Upper lobe of left lung (tissue), 6 donors: ENCODE measurements at regions not wholly inside any gene's neighbourhood (a gene's known extent, or its start where the extent isn't known, plus 50 kb on each side); places are given as distances from the start of the nearest gene placed in this dataset.

Source experiments
- ATAC-seq, 2 donors: fragments of 200-7000 bp; cut with Tn5 transposase; one replicate each; pipeline ENCODE4 v1.9.1; 2022; ENCODE audit warnings: mild to moderate bottlenecking in 2 of 2, moderate library complexity in 2 of 2; ENCODE audit not compliant: low FRiP score in 2 of 2
- DNase-seq, 2 donors: peaks; one replicate each; pipeline ENCODE4 v3.0.0-alpha.2; 2019 to 2020
- H3K27ac ChIP-seq, 4 donors: fragments of 200-600 bp; sonication (generic); one replicate each; pipeline ENCODE4 v1.5.1; 2016 to 2019
- H3K27me3 ChIP-seq, 4 donors: fragments of 200-600 bp; sonication (generic); one replicate each; pipeline ENCODE4 v1.5.1; 2017 to 2019
- H3K36me3 ChIP-seq, 4 donors: fragments of 200-600 bp; sonication (generic); one replicate each; pipeline ENCODE4 v1.5.1; 2016 to 2019
- H3K4me1 ChIP-seq, 4 donors: fragments of 200-600 bp; sonication (generic); one replicate each; pipeline ENCODE4 v1.5.1; 2018 to 2019
- H3K4me3 ChIP-seq, 4 donors: fragments of 200-600 bp; sonication (generic); one replicate each; pipeline ENCODE4 v1.5.1; 2017 to 2019; ENCODE audit warnings: mild to moderate bottlenecking in 2 of 4, moderate library complexity in 1 of 4
- H3K9me3 ChIP-seq, 4 donors: fragments of 200-600 bp; sonication (generic); one replicate each; pipeline ENCODE4 v1.5.1; 2018 to 2019
- EP300 ChIP-seq, 4 donors: sonication (generic); formaldehyde crosslinking; IDR thresholded peaks; one replicate each; pipeline ENCODE4 v1.5.1; 2017; ENCODE audit warnings: antibody characterized with exemption in 4 of 4, control low read depth in 2 of 4
- POLR2A ChIP-seq, 4 donors: fragments of 450-650 bp; IDR thresholded peaks; one replicate each; pipeline ENCODE4 v1.5.1; 2016 to 2017; ENCODE audit warnings: antibody characterized with exemption in 4 of 4, mild to moderate bottlenecking in 2 of 4
- POLR2AphosphoS5 ChIP-seq, 2 donors: sonication (generic); formaldehyde crosslinking; IDR thresholded peaks; one replicate each; pipeline ENCODE4 v1.5.1; 2017; ENCODE audit warnings: antibody characterized with exemption in 2 of 2
- WGBS, 2 donors: methylation state at CpG; one replicate each; pipeline ENCODE4 v1.1.5; 2017 to 2018; 5-methylcytosine and 5-hydroxymethylcytosine counted together
- TF ChIP-seq, protein P1 (sequence below), 6 experiments: fragments of 450-650 bp in 4 of 6; fragments of 200-600 bp in 2 of 6; sonication (generic) in 2 of 6; IDR thresholded peaks; one replicate each; pipeline ENCODE4 v1.5.1; 2016 to 2019; ENCODE audit warnings: antibody characterized with exemption in 6 of 6
- donor health status: DM: no; HTN: no; CAD: no; lungs with moderate emphysema.
- donor health status: DM: no; HTN: yes; CAD: no; lungs with severe emphysema.

DNA sequence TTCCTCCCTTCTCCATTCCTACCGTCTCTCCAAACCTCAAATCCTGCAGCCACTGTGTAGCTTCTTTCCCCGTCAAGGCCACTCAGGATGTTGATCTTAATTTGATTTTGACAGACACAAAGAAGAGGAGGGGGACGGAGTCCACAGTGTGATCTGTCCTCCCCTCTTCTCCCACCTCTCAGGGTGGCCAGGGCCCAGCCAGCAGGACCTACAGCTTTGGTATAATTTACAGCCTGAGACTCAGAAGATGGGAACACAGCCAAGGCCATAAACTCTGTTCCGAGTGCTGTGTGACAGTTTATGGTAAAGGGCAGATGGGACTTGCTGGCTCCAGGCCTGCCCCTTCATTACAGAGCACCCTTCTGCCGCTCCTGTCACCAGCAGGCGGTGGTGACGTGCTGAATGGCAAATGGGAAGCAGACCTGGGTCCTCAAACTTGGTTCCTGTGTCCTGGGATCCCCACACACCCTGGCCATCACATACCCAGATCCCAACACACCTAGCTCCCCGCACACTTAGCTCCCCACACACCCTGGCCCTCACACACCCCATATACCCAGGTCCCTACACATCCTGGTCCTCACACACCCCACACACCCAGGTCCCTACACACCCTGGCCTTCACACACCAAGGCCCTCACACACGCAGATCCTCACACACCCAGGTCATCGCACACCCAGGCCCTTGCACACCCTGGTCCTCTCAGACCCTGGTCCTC lies 71.6 kb downstream of the CD2 start:
- Histone ChIP-seq H3K4me3 (no peak overlapping the region), H3K27ac (no peak overlapping the region), H3K36me3 (no peaks in the 10 kb centered on the region), H3K27me3 (no peaks in the 10 kb centered on the region), H3K4me1 (no peaks in the 10 kb centered on the region), H3K9me3 (no peaks in the 10 kb centered on the region)
- WGBS, 2 donors = 68 to 77% methylated on average over 8 to 10 of the region's 10 CpGs
- ATAC-seq (no peak), DNase-seq (no peak)
- TF ChIP-seq POLR2A (IDR thresholded peaks at IDR 0.05) (no peak), POLR2AphosphoS5 (IDR thresholded peaks at IDR 0.05) (no peak)
- TF ChIP-seq, protein P1, sequence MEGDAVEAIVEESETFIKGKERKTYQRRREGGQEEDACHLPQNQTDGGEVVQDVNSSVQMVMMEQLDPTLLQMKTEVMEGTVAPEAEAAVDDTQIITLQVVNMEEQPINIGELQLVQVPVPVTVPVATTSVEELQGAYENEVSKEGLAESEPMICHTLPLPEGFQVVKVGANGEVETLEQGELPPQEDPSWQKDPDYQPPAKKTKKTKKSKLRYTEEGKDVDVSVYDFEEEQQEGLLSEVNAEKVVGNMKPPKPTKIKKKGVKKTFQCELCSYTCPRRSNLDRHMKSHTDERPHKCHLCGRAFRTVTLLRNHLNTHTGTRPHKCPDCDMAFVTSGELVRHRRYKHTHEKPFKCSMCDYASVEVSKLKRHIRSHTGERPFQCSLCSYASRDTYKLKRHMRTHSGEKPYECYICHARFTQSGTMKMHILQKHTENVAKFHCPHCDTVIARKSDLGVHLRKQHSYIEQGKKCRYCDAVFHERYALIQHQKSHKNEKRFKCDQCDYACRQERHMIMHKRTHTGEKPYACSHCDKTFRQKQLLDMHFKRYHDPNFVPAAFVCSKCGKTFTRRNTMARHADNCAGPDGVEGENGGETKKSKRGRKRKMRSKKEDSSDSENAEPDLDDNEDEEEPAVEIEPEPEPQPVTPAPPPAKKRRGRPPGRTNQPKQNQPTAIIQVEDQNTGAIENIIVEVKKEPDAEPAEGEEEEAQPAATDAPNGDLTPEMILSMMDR (IDR thresholded peaks at IDR 0.05) = no peak

DNA sequence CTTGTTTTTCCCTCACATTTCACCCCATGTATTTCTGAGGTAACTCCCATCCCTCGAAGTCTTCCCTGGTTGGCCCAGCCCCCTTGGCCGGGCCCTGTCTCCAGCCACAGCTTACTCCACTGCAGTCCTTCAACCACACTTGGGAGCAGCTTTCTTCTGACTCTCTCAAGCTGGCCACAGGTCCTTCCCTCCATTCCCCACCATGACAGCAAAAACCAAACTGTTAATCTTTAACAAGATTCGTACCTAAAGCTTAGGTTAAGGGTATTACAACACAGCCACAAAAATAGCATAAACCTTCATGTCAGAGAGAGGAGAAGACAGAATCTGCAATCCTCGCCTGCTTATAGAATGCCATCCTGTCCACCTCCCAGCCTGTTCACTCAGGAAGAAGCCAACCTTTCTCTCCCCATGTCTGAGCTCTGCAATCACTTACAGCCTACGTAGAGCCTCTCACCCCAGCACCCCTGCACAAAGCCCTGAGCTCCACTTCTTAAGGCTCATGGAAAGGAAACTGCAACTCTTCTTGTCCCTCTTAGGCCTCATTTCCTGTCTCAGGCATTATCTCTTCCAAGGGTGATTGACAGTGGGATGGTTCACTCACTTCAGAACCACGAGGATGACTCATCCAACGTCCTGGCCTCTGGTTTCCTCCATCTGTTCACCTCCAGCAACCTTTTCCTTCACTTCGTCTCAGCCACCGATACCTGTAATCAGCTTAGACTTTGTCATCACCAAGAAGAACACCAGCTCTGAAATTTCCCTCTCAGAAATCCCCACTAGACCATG lies 72.8 kb downstream of the CD2 start:
- Histone ChIP-seq H3K4me1 (no peaks in the 10 kb centered on the region), H3K4me3 (no peak overlapping the region), H3K9me3 (no peaks in the 10 kb centered on the region), H3K27me3 (no peaks in the 10 kb centered on the region), H3K36me3 (no peaks in the 10 kb centered on the region), H3K27ac (no peak overlapping the region)
- ATAC-seq (no peak), DNase-seq (no peak)
- no peak for TF ChIP-seq POLR2A (IDR thresholded peaks at IDR 0.05)
- TF ChIP-seq, protein P1 (IDR thresholded peaks at IDR 0.05) = no peak
- no peak for TF ChIP-seq EP300 (IDR thresholded peaks at IDR 0.05)
- TF ChIP-seq POLR2AphosphoS5 (IDR thresholded peaks at IDR 0.05) = no peak
- 50 to 56% methylated on average over 9 of the region's 9 CpGs for WGBS, 2 donors

DNA sequence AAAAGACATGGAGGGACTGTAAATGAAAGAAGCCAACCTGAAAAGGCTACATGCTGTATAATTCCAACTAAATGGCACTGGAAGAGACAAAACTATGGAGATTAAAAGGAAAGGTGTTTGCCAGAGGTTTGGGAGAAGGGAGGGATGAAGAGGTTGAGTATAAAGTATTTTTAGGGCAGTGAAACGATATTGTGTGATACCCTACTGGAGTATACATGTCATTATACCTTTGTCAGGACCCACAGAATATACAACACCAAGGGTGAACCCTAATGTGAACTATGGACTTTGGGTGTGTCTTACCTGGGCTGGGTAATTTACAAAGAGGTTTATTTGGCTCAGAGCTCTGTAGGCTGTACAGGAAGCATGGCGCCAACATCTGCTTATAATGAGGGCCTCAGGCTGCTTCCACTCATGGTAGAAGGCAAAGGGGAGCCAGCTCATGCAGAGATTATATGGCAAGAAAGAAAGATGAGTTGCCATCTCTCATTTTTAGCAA lies 73.4 kb downstream of the CD2 start:
- no peak for TF ChIP-seq POLR2A (IDR thresholded peaks at IDR 0.05)
- TF ChIP-seq, protein P1 (IDR thresholded peaks at IDR 0.05) = no peak
- TF ChIP-seq POLR2AphosphoS5 (IDR thresholded peaks at IDR 0.05) = no peak
- no peak for TF ChIP-seq EP300 (IDR thresholded peaks at IDR 0.05)
- ATAC-seq = no peak
- WGBS, 2 donors = 92 to 94% methylated on average over 2 of the region's 2 CpGs
- H3K9me3 ChIP-seq = no peaks in the 10 kb centered on the region
- DNase-seq = no peak
- H3K4me1 ChIP-seq = no peaks in the 10 kb centered on the region
- H3K27me3 ChIP-seq = no peaks in the 10 kb centered on the region
- H3K36me3 ChIP-seq = no peaks in the 10 kb centered on the region
- no peak overlapping the region for H3K4me3 ChIP-seq
- H3K27ac ChIP-seq = no peak overlapping the region

DNA sequence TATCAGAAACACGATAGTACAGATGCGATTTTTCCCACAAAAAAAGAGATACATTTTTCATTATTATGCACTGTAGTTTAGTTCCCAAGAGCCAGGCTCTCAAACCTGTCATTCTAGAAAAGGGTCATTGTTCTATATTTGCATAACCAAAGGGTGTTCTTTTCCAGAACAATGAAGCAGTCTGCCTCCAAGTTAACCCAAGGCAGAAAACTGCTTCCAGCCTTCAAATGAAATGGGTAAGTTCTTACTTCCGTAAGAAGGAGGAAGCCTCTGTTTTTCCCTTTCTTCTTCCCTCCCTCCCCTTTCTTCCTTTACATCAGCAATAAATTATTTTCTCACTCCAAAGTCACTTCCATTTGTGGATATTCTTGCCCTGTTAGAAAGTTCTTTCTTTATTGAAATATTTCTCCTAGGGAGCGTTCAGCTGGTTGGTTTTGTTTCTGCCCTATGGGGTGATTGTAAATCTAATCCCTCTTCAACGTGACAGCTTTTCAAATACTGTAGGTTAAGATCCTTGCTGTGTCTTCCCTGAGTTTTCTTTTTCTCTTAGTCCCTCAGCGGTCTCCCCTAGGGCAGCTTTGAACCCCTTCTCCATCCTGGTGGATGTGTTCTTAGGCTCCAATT lies 77.3 kb upstream of the PTGFRN start:
- H3K27ac ChIP-seq = no peak overlapping the region
- no peaks in the 10 kb centered on the region for H3K4me1 ChIP-seq
- no peaks in the 10 kb centered on the region for H3K36me3 ChIP-seq
- H3K27me3 ChIP-seq = no peaks in the 10 kb centered on the region
- H3K9me3 ChIP-seq = peaks cover 0 to 5% (median 0%) of the 10 kb centered on the region in 4 donors
- WGBS, 2 donors = 68 to 69% methylated on average over 6 of the region's 6 CpGs
- DNase-seq (no peak), ATAC-seq (no peak)
- TF ChIP-seq, protein P1 (IDR thresholded peaks at IDR 0.05) = no peak
- TF ChIP-seq POLR2AphosphoS5 (IDR thresholded peaks at IDR 0.05) = no peak
- no peak for TF ChIP-seq EP300 (IDR thresholded peaks at IDR 0.05)
- no peak for TF ChIP-seq POLR2A (IDR thresholded peaks at IDR 0.05)
- H3K4me3 ChIP-seq = no peak overlapping the region
